Stomach (tissue), 4 donors: ENCODE measurements at regions not wholly inside any gene's neighbourhood (a gene's known extent, or its start where the extent isn't known, plus 50 kb on each side); places are given as distances from the start of the nearest gene placed in this dataset.

Experiments used
- POLR2AphosphoS5 ChIP-seq, 3 donors: sonication (generic); formaldehyde crosslinking; IDR thresholded peaks; one replicate each; pipeline ENCODE4 v1.6.1; 2016; ENCODE audit warnings: antibody characterized with exemption in 3 of 3
- TF ChIP-seq, protein P1 (sequence below), 7 experiments: fragments of 450-650 bp in 4 of 7; fragments of 200-600 bp in 3 of 7; sonication (generic) in 3 of 7; IDR thresholded peaks; one replicate each; pipeline ENCODE4 v1.5.1; 2016 to 2019; ENCODE audit warnings: antibody characterized with exemption in 7 of 7, control low read depth in 2 of 7, mild to moderate bottlenecking in 1 of 7

DNA sequence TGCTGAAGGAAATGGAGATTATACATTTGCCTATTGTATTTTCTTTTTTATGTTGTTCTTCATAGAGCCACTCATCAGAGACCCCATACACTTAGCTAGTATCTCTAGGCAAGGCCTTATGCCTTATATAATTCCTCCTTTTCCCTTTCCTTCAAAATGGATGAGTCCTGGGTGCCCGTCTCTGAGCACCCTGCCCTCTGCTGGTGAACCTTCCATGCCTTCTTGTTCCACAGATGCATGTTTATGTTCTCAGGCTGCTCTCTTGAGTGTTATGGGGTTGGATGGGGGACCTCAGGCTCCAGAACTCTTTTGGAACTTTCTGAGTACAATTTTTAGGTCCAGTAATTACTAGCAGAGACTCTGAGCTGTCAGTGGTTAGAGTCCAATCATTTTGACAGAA lies 368.6 kb upstream of the SPRED2 start:
- TF ChIP-seq, protein P1, sequence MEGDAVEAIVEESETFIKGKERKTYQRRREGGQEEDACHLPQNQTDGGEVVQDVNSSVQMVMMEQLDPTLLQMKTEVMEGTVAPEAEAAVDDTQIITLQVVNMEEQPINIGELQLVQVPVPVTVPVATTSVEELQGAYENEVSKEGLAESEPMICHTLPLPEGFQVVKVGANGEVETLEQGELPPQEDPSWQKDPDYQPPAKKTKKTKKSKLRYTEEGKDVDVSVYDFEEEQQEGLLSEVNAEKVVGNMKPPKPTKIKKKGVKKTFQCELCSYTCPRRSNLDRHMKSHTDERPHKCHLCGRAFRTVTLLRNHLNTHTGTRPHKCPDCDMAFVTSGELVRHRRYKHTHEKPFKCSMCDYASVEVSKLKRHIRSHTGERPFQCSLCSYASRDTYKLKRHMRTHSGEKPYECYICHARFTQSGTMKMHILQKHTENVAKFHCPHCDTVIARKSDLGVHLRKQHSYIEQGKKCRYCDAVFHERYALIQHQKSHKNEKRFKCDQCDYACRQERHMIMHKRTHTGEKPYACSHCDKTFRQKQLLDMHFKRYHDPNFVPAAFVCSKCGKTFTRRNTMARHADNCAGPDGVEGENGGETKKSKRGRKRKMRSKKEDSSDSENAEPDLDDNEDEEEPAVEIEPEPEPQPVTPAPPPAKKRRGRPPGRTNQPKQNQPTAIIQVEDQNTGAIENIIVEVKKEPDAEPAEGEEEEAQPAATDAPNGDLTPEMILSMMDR (IDR thresholded peaks at IDR 0.05) = peak in 3 of 7 experiments; percentile 33 to 43 (median 35)
- TF ChIP-seq POLR2AphosphoS5 (IDR thresholded peaks at IDR 0.05) = no peak
